T-helper 1 cell treated with Interleukin-12 subunit alpha and Interleukin-12 subunit beta and Interleukin-4 antibody, amounts not matched to agents 30 μg/mL and 1 μg/mL, for 36 hours (primary cell): ENCODE measurements at regions not wholly inside any gene's neighbourhood (a gene's known extent, or its start where the extent isn't known, plus 50 kb on each side); places are given as distances from the start of the nearest gene placed in this dataset.
"Not testable (repeated sequence)": the region's sequence is repeated elsewhere in the genome, so short reads cannot be mapped to it uniquely, and the experiment has no call there.

Experiments used
- H3K27ac Mint-ChIP-seq: one replicate; pipeline ENCODE4 v1.8.0; 2021; ENCODE audit warnings: mild to moderate bottlenecking, mixed read lengths
- H3K27me3 Mint-ChIP-seq: one replicate; pipeline ENCODE4 v1.8.0; 2021; ENCODE audit warnings: low read depth, mixed read lengths
- H3K36me3 Mint-ChIP-seq: one replicate; pipeline ENCODE4 v1.8.0; 2021; ENCODE audit warnings: low read depth, mixed read lengths
- H3K4me1 Mint-ChIP-seq: one replicate; pipeline ENCODE4 v1.8.0; 2021; ENCODE audit warnings: low read depth, mixed read lengths
- H3K4me3 Mint-ChIP-seq: one replicate; pipeline ENCODE4 v1.8.0; 2021; ENCODE audit warnings: mild to moderate bottlenecking, moderate library complexity, mixed read lengths
- H3K9me3 Mint-ChIP-seq: one replicate; pipeline ENCODE4 v1.8.0; 2021; ENCODE audit warnings: mixed read lengths

- no peak overlapping the region for H3K4me3 Mint-ChIP-seq
- no peaks in the 10 kb centered on the region for H3K4me1 Mint-ChIP-seq
- no peaks in the 10 kb centered on the region for H3K36me3 Mint-ChIP-seq
- H3K27ac Mint-ChIP-seq: no peak overlapping the region
- H3K27me3 Mint-ChIP-seq: peaks cover 3% of the 10 kb centered on the region
- H3K9me3 Mint-ChIP-seq: no peaks in the 10 kb centered on the region
Observed at GRCh38 chr3:19016851-19017250, 131.5 kb upstream of the KCNH8 start.

- Mint-ChIP-seq H3K4me3 (no peak overlapping the region), H3K9me3 (no peaks in the 10 kb centered on the region), H3K27ac (no peak overlapping the region), H3K36me3 (no peaks in the 10 kb centered on the region), H3K4me1 (no peaks in the 10 kb centered on the region), H3K27me3 (peaks cover 3% of the 10 kb centered on the region)
Observed at GRCh38 chr3:19013879-19014278, 134.4 kb upstream of the KCNH8 start.

DNA sequence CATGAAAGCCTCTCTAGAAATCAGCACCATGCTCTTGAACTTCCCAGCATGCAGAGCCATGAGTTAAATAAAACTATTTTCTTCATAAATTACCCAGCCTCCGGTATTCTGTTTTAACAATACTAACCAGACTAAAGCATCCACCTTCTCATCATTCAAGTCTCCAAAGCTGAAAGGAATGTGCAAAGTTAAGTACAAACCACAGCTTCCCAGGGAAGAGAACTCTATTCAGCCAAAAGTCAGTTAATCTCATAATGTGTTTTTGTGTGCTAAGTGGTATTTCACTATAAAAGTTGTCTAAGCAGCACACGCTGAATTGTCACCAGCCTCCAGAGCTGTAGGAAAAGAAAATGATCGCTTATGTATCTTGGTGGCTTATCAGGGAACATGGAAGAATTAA is 135.5 kb upstream of the KCNH8 start:
- Mint-ChIP-seq H3K9me3 (no peaks in the 10 kb centered on the region), H3K4me1 (no peaks in the 10 kb centered on the region), H3K27ac (no peak overlapping the region)

DNA sequence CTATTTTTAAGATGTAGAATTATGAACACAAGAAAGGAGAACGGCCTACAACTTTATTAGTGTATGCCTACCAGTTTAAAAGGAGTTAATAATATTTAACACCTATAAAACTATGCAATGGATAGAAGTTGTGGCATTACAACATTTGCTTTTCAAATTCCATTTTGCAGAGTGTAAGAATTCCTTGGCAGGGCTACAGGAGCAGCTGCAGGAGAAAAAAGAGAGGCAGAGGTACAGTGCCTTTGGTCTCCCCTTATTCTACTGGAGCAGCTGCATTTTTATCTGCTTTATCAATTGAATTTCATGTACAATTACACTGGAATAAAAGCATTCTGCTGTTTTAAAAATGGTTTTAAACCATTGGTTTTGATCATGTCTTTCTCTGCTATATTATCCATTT is 145.7 kb upstream of the KCNH8 start:
- H3K27me3 Mint-ChIP-seq: no peaks in the 10 kb centered on the region
- H3K9me3 Mint-ChIP-seq: no peaks in the 10 kb centered on the region
- H3K36me3 Mint-ChIP-seq: no peaks in the 10 kb centered on the region
- H3K4me1 Mint-ChIP-seq: no peaks in the 10 kb centered on the region
- H3K27ac Mint-ChIP-seq: no peak overlapping the region
- no peak overlapping the region for H3K4me3 Mint-ChIP-seq

More for the DNA sequence above, 135.5 kb upstream of the KCNH8 start:
- Mint-ChIP-seq H3K27me3 (no peaks in the 10 kb centered on the region), H3K36me3 (no peaks in the 10 kb centered on the region), H3K4me3 (no peak overlapping the region)

DNA sequence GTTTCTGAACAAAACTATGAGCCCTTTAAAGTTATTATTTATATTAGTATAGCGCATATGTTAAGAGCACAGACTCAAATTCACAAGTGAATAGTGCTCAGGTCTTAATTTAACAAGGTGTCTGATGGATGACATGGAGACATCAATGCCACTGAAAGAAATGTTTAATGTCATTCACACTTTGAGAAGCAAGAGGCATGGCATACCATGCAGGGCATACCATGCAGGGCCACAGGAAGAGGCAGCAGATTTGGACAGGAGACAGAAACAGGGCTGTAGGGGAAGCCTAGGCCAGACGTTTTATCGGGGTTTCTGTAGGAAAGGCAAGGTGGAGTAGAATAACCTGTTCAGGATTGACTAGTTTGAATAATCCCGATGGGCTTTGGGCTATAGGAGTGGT is 150.2 kb upstream of the KCNH8 start:
- Mint-ChIP-seq H3K4me3 (no peak overlapping the region), H3K4me1 (peaks cover 1% of the 10 kb centered on the region), H3K27me3 (no peaks in the 10 kb centered on the region), H3K27ac (no peak overlapping the region), H3K9me3 (peaks cover 9% of the 10 kb centered on the region), H3K36me3 (no peaks in the 10 kb centered on the region)

- Mint-ChIP-seq H3K4me1 (peaks cover 20% of the 10 kb centered on the region), H3K27me3 (peaks cover 19% of the 10 kb centered on the region), H3K36me3 (no peaks in the 10 kb centered on the region), H3K27ac (no peak overlapping the region), H3K4me3 (no peak overlapping the region), H3K9me3 (peaks cover 9% of the 10 kb centered on the region)
Observed at GRCh38 chr3:18992709-18993108, 155.6 kb upstream of the KCNH8 start.

GRCh38 chr3:18989237-18989795 is 159.0 kb upstream of the KCNH8 start:
- H3K27ac Mint-ChIP-seq: no peak overlapping the region
- H3K4me1 Mint-ChIP-seq: peaks cover 19% of the 10 kb centered on the region
- no peaks in the 10 kb centered on the region for H3K9me3 Mint-ChIP-seq
- H3K27me3 Mint-ChIP-seq: peaks cover 19% of the 10 kb centered on the region
- peak overlapping the region; percentile 76 for H3K4me3 Mint-ChIP-seq
- H3K36me3 Mint-ChIP-seq: no peaks in the 10 kb centered on the region

DNA sequence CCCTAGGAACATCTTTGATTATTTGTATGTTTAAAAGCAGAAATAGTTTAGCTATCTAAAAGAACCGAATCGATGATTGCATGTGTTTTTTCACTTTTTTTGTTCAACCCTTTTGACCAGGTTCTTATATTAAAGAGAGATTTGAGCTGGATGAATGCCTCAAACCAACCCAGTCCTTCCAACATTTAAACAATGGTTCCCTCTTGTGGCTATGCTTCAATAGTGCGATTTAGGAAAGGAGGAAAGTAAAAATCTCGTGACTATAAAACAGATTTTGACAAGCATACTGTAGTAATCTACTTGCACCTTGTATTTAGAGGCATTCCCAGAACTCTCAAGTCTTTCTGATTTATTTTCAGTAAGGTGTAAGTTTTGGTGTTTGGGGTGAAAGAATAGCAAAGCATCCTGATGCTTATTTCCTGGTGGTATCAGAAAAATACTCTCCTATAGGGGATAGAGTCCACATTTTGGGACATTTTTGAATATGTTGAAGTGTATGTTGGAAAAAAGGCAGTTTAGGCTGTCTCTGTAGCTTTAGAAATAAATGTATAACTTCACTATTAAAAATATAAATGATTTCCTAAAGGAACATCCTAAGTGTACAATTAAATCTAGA is 159.6 kb upstream of the KCNH8 start:
- Mint-ChIP-seq H3K4me3 (peak overlapping the region; percentile 76), H3K4me1 (peaks cover 19% of the 10 kb centered on the region), H3K27ac (no peak overlapping the region), H3K27me3 (peaks cover 19% of the 10 kb centered on the region), H3K36me3 (no peaks in the 10 kb centered on the region), H3K9me3 (no peaks in the 10 kb centered on the region)

DNA sequence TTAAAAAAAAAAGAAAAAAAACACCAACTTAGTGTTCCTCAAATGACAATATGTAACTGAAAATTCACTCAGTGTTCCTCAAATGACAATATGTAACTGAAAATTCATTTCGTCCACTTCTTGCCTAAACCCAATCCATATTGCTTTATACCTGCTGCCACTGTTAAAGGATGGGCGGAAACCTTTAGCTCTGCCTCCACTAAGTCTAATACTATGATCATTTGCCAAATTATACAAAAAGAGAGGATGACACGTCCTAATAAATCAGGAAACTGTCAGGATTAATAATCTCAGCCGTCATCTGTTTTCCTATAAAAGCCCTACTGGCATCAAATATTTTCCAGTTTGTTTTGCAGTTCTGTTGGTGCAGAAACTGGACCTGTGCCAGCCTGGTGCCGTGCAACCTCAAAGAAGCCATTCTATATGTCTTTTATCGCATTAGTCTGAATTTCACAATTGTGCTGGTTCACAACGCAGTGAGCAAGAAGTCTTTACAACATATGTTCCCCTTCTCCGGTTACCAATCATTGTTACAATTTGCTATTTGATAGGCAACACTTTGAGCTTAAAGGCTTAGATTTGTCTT is 160.4 kb upstream of the KCNH8 start:
- Mint-ChIP-seq H3K4me3 (no peak overlapping the region), H3K36me3 (no peaks in the 10 kb centered on the region), H3K27ac (no peak overlapping the region), H3K4me1 (peaks cover 19% of the 10 kb centered on the region), H3K9me3 (no peaks in the 10 kb centered on the region), H3K27me3 (peaks cover 26% of the 10 kb centered on the region)

- Mint-ChIP-seq H3K4me3 (no peak overlapping the region), H3K27me3 (peaks cover 26% of the 10 kb centered on the region)
Observed at GRCh38 chr3:18987070-18987469, 161.2 kb upstream of the KCNH8 start.

GRCh38 chr3:18982920-18983319 is 165.4 kb upstream of the KCNH8 start:
- H3K36me3 Mint-ChIP-seq: no peaks in the 10 kb centered on the region
- H3K27ac Mint-ChIP-seq: no peak overlapping the region
- no peak overlapping the region for H3K4me3 Mint-ChIP-seq

More at GRCh38 chr3:18987070-18987469, 161.2 kb upstream of the KCNH8 start:
- Mint-ChIP-seq H3K36me3 (no peaks in the 10 kb centered on the region), H3K27ac (no peak overlapping the region), H3K9me3 (no peaks in the 10 kb centered on the region), H3K4me1 (peaks cover 19% of the 10 kb centered on the region)

DNA sequence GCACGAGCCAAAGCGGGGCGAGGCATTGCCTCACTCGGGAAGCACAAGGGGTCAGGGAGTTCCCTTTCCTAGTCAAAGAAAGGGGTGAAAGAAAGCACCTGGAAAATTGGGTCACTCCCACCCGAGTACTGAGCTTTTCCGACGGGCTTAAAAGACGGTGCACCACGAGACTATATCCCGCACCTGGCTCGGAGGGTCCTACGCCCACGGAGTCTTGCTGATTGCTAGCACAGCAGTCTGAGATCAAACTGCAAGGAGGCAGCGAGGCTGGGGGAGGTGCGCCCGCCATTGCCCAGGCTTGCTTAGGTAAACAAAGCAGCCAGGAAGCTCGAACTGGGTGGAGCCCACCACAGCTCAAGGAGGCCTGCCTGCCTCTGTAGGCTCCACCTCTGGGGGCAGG is 172.2 kb upstream of the KCNH8 start:
- H3K4me3 Mint-ChIP-seq, H3K36me3 Mint-ChIP-seq: not testable (repeated sequence)

More at GRCh38 chr3:18982920-18983319, 165.4 kb upstream of the KCNH8 start:
- Mint-ChIP-seq H3K9me3 (no peaks in the 10 kb centered on the region), H3K4me1 (peaks cover under 1% of the 10 kb centered on the region), H3K27me3 (peaks cover 7% of the 10 kb centered on the region)

DNA sequence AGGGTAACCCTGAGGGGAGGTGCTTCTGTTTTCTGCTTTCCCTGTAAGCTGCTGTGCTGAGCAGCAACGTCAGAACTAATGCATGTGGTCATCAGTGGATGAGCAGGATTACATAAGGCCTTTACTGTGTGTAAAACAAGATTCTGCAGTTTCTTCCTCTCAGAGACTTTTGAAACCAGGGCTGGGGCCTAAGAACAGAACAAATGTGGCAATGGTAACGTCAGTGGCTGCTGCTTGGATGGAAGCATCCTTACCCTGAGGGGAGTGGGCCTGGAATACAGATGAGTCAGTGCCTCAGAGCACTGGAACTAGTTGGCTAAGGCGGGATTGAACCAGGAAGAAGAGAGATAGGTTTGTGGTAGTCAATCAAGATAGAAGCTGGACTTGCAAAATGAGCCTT is 180.2 kb upstream of the KCNH8 start:
- no peaks in the 10 kb centered on the region for H3K27me3 Mint-ChIP-seq
- peaks cover 13% of the 10 kb centered on the region for H3K9me3 Mint-ChIP-seq
- no peaks in the 10 kb centered on the region for H3K4me1 Mint-ChIP-seq
- no peak overlapping the region for H3K27ac Mint-ChIP-seq
- no peaks in the 10 kb centered on the region for H3K36me3 Mint-ChIP-seq
- H3K4me3 Mint-ChIP-seq: no peak overlapping the region

More for the DNA sequence above, 172.2 kb upstream of the KCNH8 start:
- not testable (repeated sequence) for H3K4me1 Mint-ChIP-seq, H3K27ac Mint-ChIP-seq, H3K27me3 Mint-ChIP-seq
- H3K9me3 Mint-ChIP-seq: peaks cover 14% of the 10 kb centered on the region

DNA sequence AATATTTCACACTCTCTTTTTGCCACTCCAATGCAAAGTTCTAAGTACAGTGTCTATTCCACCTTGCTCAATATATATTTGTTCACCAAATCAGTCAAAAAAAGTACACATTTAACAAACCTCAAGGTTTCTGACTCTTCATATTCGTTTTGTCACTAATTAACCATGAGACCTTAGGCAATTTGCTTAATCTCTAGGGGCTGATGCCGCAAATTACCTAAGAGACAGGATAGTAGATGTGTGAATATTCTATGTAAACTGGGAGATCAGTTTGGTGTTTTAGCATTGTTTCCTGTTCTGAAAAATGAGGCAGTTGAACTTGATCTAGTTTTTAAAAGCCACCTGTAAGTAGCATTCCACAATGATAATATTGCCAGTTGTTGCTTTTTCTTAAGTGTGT is 182.5 kb upstream of the KCNH8 start:
- H3K36me3 Mint-ChIP-seq: peaks cover 2% of the 10 kb centered on the region
- H3K9me3 Mint-ChIP-seq: peaks cover 13% of the 10 kb centered on the region

GRCh38 chr3:18964640-18965039 is 183.7 kb upstream of the KCNH8 start:
- Mint-ChIP-seq H3K36me3 (peaks cover 2% of the 10 kb centered on the region), H3K4me3 (no peak overlapping the region), H3K9me3 (peaks cover 13% of the 10 kb centered on the region)

More for the DNA sequence above, 182.5 kb upstream of the KCNH8 start:
- Mint-ChIP-seq H3K4me1 (no peaks in the 10 kb centered on the region), H3K4me3 (no peak overlapping the region), H3K27ac (no peak overlapping the region), H3K27me3 (no peaks in the 10 kb centered on the region)

More at GRCh38 chr3:18964640-18965039, 183.7 kb upstream of the KCNH8 start:
- no peak overlapping the region for H3K27ac Mint-ChIP-seq
- H3K4me1 Mint-ChIP-seq: no peaks in the 10 kb centered on the region
- no peaks in the 10 kb centered on the region for H3K27me3 Mint-ChIP-seq
